Erythroblast (primary cell): ENCODE measurements at regions not wholly inside any gene's neighbourhood (a gene's known extent, or its start where the extent isn't known, plus 50 kb on each side); places are given as distances from the start of the nearest gene placed in this dataset.

Source experiments
- DNase-seq, 2 experiments: peaks; one replicate each; lab custom pipeline; 2025; lab: John Stamatoyannopoulos, UW
- GATA1 ChIP-seq: IDR thresholded peaks from 2 replicates; pipeline ENCODE4 v1.6.1; 2011; ENCODE audit warnings: low read depth, mild to moderate bottlenecking, control low read depth, low read length, moderate library complexity
- POLR2A ChIP-seq: IDR thresholded peaks from 2 replicates; pipeline ENCODE4 v1.6.1; 2011; ENCODE audit warnings: mild to moderate bottlenecking, low read length

- TF ChIP-seq GATA1, result no peak
- no peak for TF ChIP-seq POLR2A
- DNase-seq, result no peak
These were observed 172.5 kb upstream of the TLE3 start for GRCh38 chr15:70269991-70270751.

GRCh38 chr15:70269311-70269911 lies 171.7 kb upstream of the TLE3 start:
- DNase-seq, result no peak
- TF ChIP-seq GATA1 (no peak), POLR2A (no peak)

GRCh38 chr15:70268698-70269251 lies 171.1 kb upstream of the TLE3 start:
- TF ChIP-seq GATA1, result no peak
- TF ChIP-seq POLR2A, result no peak
- DNase-seq, result no peak

- TF ChIP-seq POLR2A (no peak), GATA1 (no peak)
- no peak for DNase-seq
These were observed 170.2 kb upstream of the TLE3 start for GRCh38 chr15:70267879-70268278.

- TF ChIP-seq GATA1 (no peak), POLR2A (no peak)
- no peak for DNase-seq
These were observed 169.6 kb upstream of the TLE3 start for GRCh38 chr15:70267306-70267705.

GRCh38 chr15:70266412-70267121 lies 168.8 kb upstream of the TLE3 start:
- TF ChIP-seq POLR2A, result no peak
- peak; percentile 14 to 19 for DNase-seq

- DNase-seq, result no peak
- TF ChIP-seq POLR2A (no peak), GATA1 (no peak)
These were observed 168.3 kb upstream of the TLE3 start for GRCh38 chr15:70265986-70266385.

- TF ChIP-seq POLR2A, result no peak
- no peak for TF ChIP-seq GATA1
- no peak for DNase-seq
These were observed 167.8 kb upstream of the TLE3 start for GRCh38 chr15:70265466-70265978.

GRCh38 chr15:70264738-70265465 lies 167.2 kb upstream of the TLE3 start:
- TF ChIP-seq GATA1 (no peak), POLR2A (no peak)
- DNase-seq, result no peak

- no peak for TF ChIP-seq GATA1
- no peak for DNase-seq
These were observed 166.4 kb upstream of the TLE3 start for GRCh38 chr15:70264014-70264582.

- TF ChIP-seq GATA1 (no peak), POLR2A (no peak)
- no peak for DNase-seq
These were observed 165.0 kb upstream of the TLE3 start for GRCh38 chr15:70262591-70263274.

- no peak for TF ChIP-seq POLR2A
- no peak for TF ChIP-seq GATA1
- no peak for DNase-seq
These were observed 164.5 kb upstream of the TLE3 start for GRCh38 chr15:70262171-70262570.

GRCh38 chr15:70261083-70261482 lies 163.4 kb upstream of the TLE3 start:
- no peak for DNase-seq
- TF ChIP-seq POLR2A (no peak), GATA1 (no peak)
